Heart left ventricle (tissue), 16 donors: ENCODE measurements at regions not wholly inside any gene's neighbourhood (a gene's known extent, or its start where the extent isn't known, plus 50 kb on each side); places are given as distances from the start of the nearest gene placed in this dataset.
A peak's percentile ranks its signal among the peaks of the same experiment; 100 is the strongest.

Source experiments
- ATAC-seq, 4 donors: fragments of 200-7000 bp; cut with Tn5 transposase; one replicate each; pipeline ENCODE4 v1.9.1; 2020 to 2022; ENCODE audit warnings: moderate library complexity in 4 of 4, mild to moderate bottlenecking in 3 of 4, moderate number of reproducible peaks in 1 of 4
- DNase-seq, 5 donors: peaks; one replicate each; pipeline ENCODE4 v3.0.0-alpha.2; 2020
- H3K27ac ChIP-seq, 12 donors: fragments of 200-600 bp; sonication (generic) in 4 of 12; one replicate each; pipeline versions ENCODE4 v1.5.0 to v1.8.0; 2016 to 2022; ENCODE audit warnings: mild to moderate bottlenecking in 2 of 12
- H3K27me3 ChIP-seq, 9 donors: fragments of 200-600 bp; sonication (generic) in 2 of 9; one replicate each; pipeline versions ENCODE4 v1.5.1 to v1.8.0; 2016 to 2022; ENCODE audit warnings: mild to moderate bottlenecking in 3 of 9
- H3K36me3 ChIP-seq, 9 donors: fragments of 200-600 bp; sonication (generic) in 2 of 9; one replicate each; pipeline versions ENCODE4 v1.5.0 to v1.8.0; 2018 to 2022; ENCODE audit warnings: mild to moderate bottlenecking in 2 of 9
- H3K4me1 ChIP-seq, 12 donors: fragments of 200-600 bp; sonication (generic) in 4 of 12; one replicate each; pipeline versions ENCODE4 v1.5.0 to v1.8.0; 2016 to 2022; ENCODE audit warnings: mild to moderate bottlenecking in 3 of 12
- H3K4me3 ChIP-seq, 12 donors: fragments of 200-600 bp; sonication (generic) in 4 of 12; one replicate each; pipeline versions ENCODE4 v1.5.0 to v1.8.0; 2017 to 2022; ENCODE audit warnings: mild to moderate bottlenecking in 9 of 12, moderate library complexity in 4 of 12
- H3K9me3 ChIP-seq, 12 donors: fragments of 200-600 bp; sonication (generic) in 4 of 12; one replicate each; pipeline versions ENCODE4 v1.5.0 to v1.8.0; 2016 to 2022; ENCODE audit warnings: mild to moderate bottlenecking in 1 of 12
- POLR2A ChIP-seq, 2 donors: fragments of 450-650 bp; IDR thresholded peaks; one replicate each; pipeline ENCODE4 v1.6.1; 2017; ENCODE audit warnings: antibody characterized with exemption in 2 of 2, mild to moderate bottlenecking in 2 of 2, moderate library complexity in 2 of 2
- WGBS, 4 donors: extraction: QIAGEN DNeasy Blood & Tissue Kit in 2 of 4; methylation state at CpG; one replicate each; pipeline versions ENCODE4 v1.1.5 to v1.1.7; 2013 to 2018; 5-methylcytosine and 5-hydroxymethylcytosine counted together
- intact Hi-C, 10 donors: fragments of 100-400 bp; cut with DNase I; formaldehyde crosslinking; loops; one replicate each; pipeline versions ENCODE4 v1.11.1 to v1.14.2; 2022
- TF ChIP-seq, protein P1 (sequence below), 12 donors: fragments of 200-600 bp; sonication (generic) in 4 of 12; IDR thresholded peaks; one replicate each; pipeline versions ENCODE4 v1.5.0 to v1.8.0; 2018 to 2022; ENCODE audit warnings: antibody characterized with exemption in 12 of 12, mild to moderate bottlenecking in 5 of 12
- donor health status: ischemic (EF 13 %, LVEDD 7.1; RV severe dilation, severe dysfunction).
- donor health status: healthy with polysubstance abuse.
- donor health status: DM: no; HTN: yes; CAD: no.
- donor health status: DM: no; HTN: no; CAD: no.
- donor health status: ischemic (EF 25% LVEDD 6.9; RV normal size, moderate dysfunction).
- donor health status: ischemic (EF 25% LVEDD 5.7; RV mildly dilated, moderate dysfunction).
- donor health status: healthy.
- donor health status: DM: yes; HTN: yes; CAD: no.
- donor health status: ischemic (EF 35%, LVEDD 5.7; RV mildly dilated, moderate dysfunction).
- donor health status: nonischemic (EF 11% LVEDD 7.7; RV severe dilation, severe dysfunction).
- donor health status: DM: yes; HTN: yes; CAD: no.
- donor health status: PGD.
- donor health status: ischemic (EF 29% LVEDD 5.4; RV normal size, mild dysfunction).
- donor health status: nonischemic (EF 23%, LVEDD 6.1; RV moderate dilation, normal function).

DNA sequence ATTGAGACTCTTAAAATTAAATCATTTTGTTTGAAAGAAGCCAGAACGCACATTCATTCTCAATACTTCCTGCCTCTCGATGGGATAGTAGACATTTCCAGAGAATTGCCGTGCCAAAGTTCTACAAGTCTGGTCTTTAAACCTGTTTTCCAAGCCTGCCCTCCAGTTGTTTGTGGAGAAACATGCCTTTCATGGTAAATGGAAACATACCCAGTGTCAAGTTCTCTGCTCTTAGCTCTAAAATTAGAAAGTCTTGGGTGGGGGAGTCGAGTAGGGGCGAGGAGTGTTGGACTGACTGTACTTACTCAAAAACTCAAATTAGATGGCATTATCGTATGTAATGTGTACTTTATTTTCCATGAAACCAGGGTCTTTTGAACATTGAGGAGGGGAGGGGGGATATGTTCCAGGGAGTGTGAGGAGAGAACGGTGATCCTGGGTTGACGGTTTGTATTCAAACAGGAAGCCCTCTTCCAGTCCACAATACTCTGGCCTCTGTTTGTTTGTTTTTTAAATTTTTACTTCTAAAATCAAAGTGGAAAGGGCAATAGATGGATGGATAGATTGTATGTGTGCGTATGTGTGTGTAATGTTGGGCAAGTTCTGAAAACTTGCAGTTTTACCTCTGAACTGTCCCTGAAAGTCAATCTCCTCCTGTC, 106.8 kb upstream of the ARMC2 start:
- Histone ChIP-seq H3K4me1 (peaks cover 0 to 28% (median 6%) of the 10 kb centered on the region in 12 donors), H3K36me3 (no peaks in the 10 kb centered on the region), H3K4me3 (no peak overlapping the region), H3K27ac (no peak overlapping the region), H3K9me3 (no peaks in the 10 kb centered on the region), H3K27me3 (no peaks in the 10 kb centered on the region)
- ATAC-seq (no peak), DNase-seq (no peak)
- TF ChIP-seq, protein P1, sequence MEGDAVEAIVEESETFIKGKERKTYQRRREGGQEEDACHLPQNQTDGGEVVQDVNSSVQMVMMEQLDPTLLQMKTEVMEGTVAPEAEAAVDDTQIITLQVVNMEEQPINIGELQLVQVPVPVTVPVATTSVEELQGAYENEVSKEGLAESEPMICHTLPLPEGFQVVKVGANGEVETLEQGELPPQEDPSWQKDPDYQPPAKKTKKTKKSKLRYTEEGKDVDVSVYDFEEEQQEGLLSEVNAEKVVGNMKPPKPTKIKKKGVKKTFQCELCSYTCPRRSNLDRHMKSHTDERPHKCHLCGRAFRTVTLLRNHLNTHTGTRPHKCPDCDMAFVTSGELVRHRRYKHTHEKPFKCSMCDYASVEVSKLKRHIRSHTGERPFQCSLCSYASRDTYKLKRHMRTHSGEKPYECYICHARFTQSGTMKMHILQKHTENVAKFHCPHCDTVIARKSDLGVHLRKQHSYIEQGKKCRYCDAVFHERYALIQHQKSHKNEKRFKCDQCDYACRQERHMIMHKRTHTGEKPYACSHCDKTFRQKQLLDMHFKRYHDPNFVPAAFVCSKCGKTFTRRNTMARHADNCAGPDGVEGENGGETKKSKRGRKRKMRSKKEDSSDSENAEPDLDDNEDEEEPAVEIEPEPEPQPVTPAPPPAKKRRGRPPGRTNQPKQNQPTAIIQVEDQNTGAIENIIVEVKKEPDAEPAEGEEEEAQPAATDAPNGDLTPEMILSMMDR (IDR thresholded peaks at IDR 0.05), result no peak
- TF ChIP-seq POLR2A (IDR thresholded peaks at IDR 0.05), result no peak
- intact Hi-C loops, result no loop called here
- 76 to 83% (median 78%) methylated on average over 9 of the region's 9 CpGs for WGBS, 4 donors

DNA sequence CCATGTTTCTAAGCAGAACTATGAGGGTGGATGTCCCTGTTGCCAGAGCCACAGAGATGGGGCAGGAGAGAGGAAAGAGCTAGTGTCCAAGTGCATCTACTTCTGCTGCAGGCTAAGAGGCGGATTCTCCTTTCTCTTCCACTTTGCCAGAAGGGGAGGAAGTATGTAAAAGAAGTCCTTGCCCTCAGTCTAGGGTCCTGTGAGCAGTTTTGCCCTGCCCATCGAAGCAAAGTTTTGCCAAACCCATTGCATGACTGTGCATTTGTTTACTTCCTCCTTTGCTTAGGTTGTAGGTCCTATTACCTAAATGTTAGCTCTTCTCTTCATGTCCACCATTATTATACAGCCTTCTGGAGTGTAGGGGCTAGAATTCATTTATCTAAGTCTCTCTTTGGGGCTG, 106.2 kb upstream of the ARMC2 start:
- Histone ChIP-seq H3K4me1 (peaks cover 0 to 23% (median 6%) of the 10 kb centered on the region in 12 donors), H3K27ac (no peak overlapping the region)
- intact Hi-C loops, result no loop called here

DNA sequence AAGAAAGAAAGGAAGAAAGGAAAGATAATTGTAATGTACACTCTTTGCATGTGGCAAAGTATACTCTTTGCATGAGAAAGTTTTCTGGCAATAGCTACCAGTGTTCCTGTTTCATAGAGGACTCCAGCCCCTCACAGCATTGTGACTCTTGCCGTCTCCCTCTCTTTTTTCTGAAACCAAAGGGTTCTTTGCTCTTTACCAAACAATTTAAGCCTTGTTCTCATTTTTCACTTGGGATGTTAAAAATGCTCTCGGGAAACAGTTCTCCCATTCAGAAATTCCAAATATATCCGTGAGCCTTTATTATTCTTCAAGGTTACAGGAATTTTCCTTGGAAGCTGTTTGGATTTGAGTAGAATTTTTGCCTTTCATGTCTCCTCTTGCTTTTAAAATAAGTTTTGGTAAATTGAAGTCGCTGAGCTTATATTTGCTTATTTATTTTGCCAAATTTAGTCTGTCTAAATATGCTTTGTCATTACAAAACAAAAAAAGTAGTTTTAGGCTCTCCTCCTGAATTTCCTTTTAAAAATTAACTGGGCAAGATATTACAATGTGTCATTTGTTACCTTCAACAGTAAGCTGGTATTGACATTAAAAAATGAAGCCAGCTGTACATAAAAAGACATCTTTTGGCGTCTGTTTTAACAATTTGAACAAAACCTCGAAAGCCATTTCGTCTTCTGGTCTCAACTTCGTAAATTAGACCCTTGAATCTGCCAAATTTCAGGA, 103.8 kb upstream of the ARMC2 start:
- Histone ChIP-seq H3K27ac (peak overlapping the region in 1 of 12 donors; percentile 1), H3K9me3 (no peaks in the 10 kb centered on the region), H3K27me3 (no peaks in the 10 kb centered on the region), H3K36me3 (no peaks in the 10 kb centered on the region), H3K4me1 (peaks cover 0 to 14% (median 4%) of the 10 kb centered on the region in 12 donors), H3K4me3 (no peak overlapping the region)
- WGBS, 4 donors, result 66 to 72% (median 68%) methylated on average over 8 of the region's 8 CpGs
- intact Hi-C loops, result no loop called here
- DNase-seq (no peak), ATAC-seq (no peak)
- no peak for TF ChIP-seq POLR2A (IDR thresholded peaks at IDR 0.05)
- TF ChIP-seq, protein P1 (IDR thresholded peaks at IDR 0.05), result no peak

More for the DNA sequence above, 106.2 kb upstream of the ARMC2 start:
- DNase-seq (no peak), ATAC-seq (peak in 1 of 4 donors; percentile 27)
- TF ChIP-seq, protein P1 (IDR thresholded peaks at IDR 0.05), result no peak
- TF ChIP-seq POLR2A (IDR thresholded peaks at IDR 0.05), result no peak
- H3K36me3 ChIP-seq, result no peaks in the 10 kb centered on the region
- H3K4me3 ChIP-seq, result no peak overlapping the region
- 77 to 90% (median 85%) methylated on average over 2 of the region's 2 CpGs for WGBS, 4 donors
- no peaks in the 10 kb centered on the region for H3K9me3 ChIP-seq
- no peaks in the 10 kb centered on the region for H3K27me3 ChIP-seq

DNA sequence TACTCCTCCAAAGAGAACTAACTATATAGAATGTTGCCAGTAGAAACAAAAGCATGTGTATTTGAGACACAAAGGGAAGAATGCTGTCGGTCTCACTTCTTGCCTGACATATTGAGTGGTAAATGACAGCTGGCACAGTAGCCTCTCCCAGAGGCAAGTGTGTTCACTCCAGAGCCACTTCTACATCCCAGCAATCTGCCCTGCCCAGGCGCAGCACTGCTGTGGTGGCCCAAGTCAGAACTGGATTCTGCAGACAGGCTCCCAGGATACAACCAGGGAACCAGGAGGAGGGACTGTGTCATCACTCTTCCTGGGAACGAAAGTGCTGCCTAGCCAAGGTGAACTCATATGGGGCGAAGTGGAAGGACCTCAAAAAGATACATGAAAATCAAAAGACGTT, 103.2 kb upstream of the ARMC2 start:
- ATAC-seq (peak in 1 of 4 donors; percentile 43), DNase-seq (no peak)
- Histone ChIP-seq H3K9me3 (no peaks in the 10 kb centered on the region), H3K27me3 (no peaks in the 10 kb centered on the region), H3K27ac (no peak overlapping the region), H3K36me3 (no peaks in the 10 kb centered on the region), H3K4me3 (no peak overlapping the region), H3K4me1 (peaks cover 0 to 14% (median 4%) of the 10 kb centered on the region in 12 donors)
- TF ChIP-seq, protein P1 (IDR thresholded peaks at IDR 0.05), result no peak
- TF ChIP-seq POLR2A (IDR thresholded peaks at IDR 0.05), result no peak
- intact Hi-C loops, result loop anchor here in 1 of 10 donors (5.0 kb wide), 1 partner anchor 38 kb away; no protein-coding TSS in a partner anchor
- WGBS, 4 donors, result 77 to 88% (median 86%) methylated on average over 5 of the region's 5 CpGs
